Hematopoietic multipotent progenitor cell treated with erythropoietin and hydrocortisone succinate and interleukin-3 and kit ligand, for 4 days (in vitro differentiated cells): ENCODE measurements at regions not wholly inside any gene's neighbourhood (a gene's known extent, or its start where the extent isn't known, plus 50 kb on each side); places are given as distances from the start of the nearest gene placed in this dataset.

Source experiments
- DNase-seq: peaks from one replicate; pipeline ENCODE4 v3.0.0-alpha.2; 2015

GRCh38 chrY:14139521-14139920 is 83.5 kb downstream of the VCY1B start:
- DNase-seq, result no peak

GRCh38 chrY:14145614-14146013 is 89.6 kb downstream of the VCY1B start:
- no peak for DNase-seq

GRCh38 chrY:14182776-14183175 is 126.7 kb downstream of the VCY1B start:
- peak; percentile 0 for DNase-seq

- no peak for DNase-seq
These were observed 166.0 kb downstream of the VCY1B start for GRCh38 chrY:14222014-14222413.

GRCh38 chrY:14231703-14232102 is 175.7 kb downstream of the VCY1B start:
- DNase-seq, result peak; percentile 3

- no peak for DNase-seq
These were observed 179.0 kb downstream of the VCY1B start for GRCh38 chrY:14235070-14235469.

GRCh38 chrY:14238277-14238676 is 182.2 kb downstream of the VCY1B start:
- DNase-seq, result peak; percentile 0

GRCh38 chrY:14246948-14247347 is 190.9 kb downstream of the VCY1B start:
- DNase-seq, result no peak

GRCh38 chrY:14248878-14249576 is 193.0 kb downstream of the VCY1B start:
- no peak for DNase-seq

- DNase-seq, result peak; percentile 0
These were observed 200.2 kb downstream of the VCY1B start for GRCh38 chrY:14255965-14256816.

- DNase-seq, result no peak
These were observed 200.8 kb downstream of the VCY1B start for GRCh38 chrY:14256817-14257168.

- DNase-seq, result no peak
These were observed 221.0 kb downstream of the VCY1B start for GRCh38 chrY:14277029-14277428.

- no peak for DNase-seq
These were observed 233.5 kb upstream of the NLGN4Y start for GRCh38 chrY:14290656-14291375.

- no peak for DNase-seq
These were observed 231.9 kb upstream of the NLGN4Y start for GRCh38 chrY:14292382-14292781.

- DNase-seq, result no peak
These were observed 223.6 kb upstream of the NLGN4Y start for GRCh38 chrY:14300775-14301174.

- no peak for DNase-seq
These were observed 222.8 kb upstream of the NLGN4Y start for GRCh38 chrY:14301552-14301951.

- peak; percentile 5 for DNase-seq
These were observed 195.5 kb upstream of the NLGN4Y start for GRCh38 chrY:14328677-14329345.

GRCh38 chrY:14330362-14330761 is 194.0 kb upstream of the NLGN4Y start:
- DNase-seq, result no peak

GRCh38 chrY:14339524-14339923 is 184.8 kb upstream of the NLGN4Y start:
- DNase-seq, result no peak

- peak; percentile 13 for DNase-seq
These were observed 183.7 kb upstream of the NLGN4Y start for GRCh38 chrY:14340459-14341143.

GRCh38 chrY:14344648-14345333 is 179.5 kb upstream of the NLGN4Y start:
- no peak for DNase-seq

GRCh38 chrY:14351590-14351989 is 172.7 kb upstream of the NLGN4Y start:
- DNase-seq, result no peak
